Superior temporal gyrus (tissue), 1 donor: ENCODE measurements at regions not wholly inside any gene's neighbourhood (a gene's known extent, or its start where the extent isn't known, plus 50 kb on each side); places are given as distances from the start of the nearest gene placed in this dataset.
"Not testable (repeated sequence)": the region's sequence is repeated elsewhere in the genome, so short reads cannot be mapped to it uniquely, and the experiment has no call there.

Experiments used
- DNase-seq: peaks from one replicate; pipeline ENCODE4 v3.0.0-alpha.2; 2016; ENCODE audit errors: extremely low spot score

DNA sequence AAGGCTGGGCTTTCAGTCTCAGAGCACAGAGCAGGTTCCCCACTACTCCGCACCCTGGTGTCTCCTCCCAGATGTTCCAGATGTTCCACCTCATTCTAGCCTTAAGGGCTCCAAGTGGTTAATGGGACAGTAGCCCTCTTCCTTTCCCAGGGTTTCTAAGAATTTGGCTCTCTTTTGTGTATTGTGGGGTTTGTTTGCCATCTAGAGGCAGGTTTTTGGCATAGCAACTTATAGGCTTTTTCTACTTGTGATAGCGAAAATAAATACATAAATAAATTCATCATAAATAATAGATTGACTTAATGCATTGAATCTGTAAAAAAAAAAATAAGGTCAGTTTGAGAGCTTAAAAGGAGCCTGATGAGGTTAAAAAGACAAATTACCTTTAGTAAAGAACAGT, 86.1 kb upstream of the XKR3 start:
- DNase-seq = not testable (repeated sequence)

DNA sequence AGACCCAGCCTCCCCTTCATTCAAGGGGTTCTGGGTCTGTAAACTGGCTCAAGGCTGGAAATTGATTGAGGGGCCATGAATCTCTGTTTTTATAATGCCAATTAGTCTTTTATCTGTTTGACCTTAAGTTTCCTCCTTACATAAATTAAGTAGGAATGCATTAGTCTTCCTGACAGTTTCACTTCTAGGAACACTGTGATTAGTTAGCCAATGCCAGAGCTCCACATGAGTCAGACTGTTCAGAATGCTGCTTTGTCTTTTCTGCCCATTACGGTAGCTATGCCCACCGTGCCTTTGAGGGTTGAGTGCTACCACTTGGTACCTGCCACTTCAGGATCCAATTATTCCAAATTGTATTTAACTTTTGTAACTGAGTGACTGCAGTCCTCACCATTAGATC, 76.8 kb upstream of the XKR3 start:
- DNase-seq = not testable (repeated sequence)

GRCh38 chr22:16901579-16901978, 76.4 kb upstream of the XKR3 start:
- DNase-seq = not testable (repeated sequence)

DNA sequence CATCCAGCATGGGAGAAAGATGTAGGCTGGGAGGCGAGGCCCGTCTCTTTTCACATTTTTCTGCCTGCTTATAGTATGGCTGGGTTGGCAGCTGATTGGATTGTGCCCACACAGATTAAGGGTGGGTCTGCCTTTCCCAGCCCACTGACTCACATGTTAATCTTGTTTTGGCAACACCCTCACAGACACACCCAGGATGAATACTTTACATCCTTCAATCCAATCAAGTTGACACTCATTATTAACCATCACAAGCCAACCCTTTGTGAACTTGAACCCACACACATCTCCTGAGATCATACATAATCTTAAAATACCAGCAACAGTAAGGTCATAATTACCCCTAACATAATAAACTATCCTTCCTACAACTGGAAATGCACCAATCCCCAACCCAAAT, 74.1 kb upstream of the XKR3 start:
- not testable (repeated sequence) for DNase-seq

DNA sequence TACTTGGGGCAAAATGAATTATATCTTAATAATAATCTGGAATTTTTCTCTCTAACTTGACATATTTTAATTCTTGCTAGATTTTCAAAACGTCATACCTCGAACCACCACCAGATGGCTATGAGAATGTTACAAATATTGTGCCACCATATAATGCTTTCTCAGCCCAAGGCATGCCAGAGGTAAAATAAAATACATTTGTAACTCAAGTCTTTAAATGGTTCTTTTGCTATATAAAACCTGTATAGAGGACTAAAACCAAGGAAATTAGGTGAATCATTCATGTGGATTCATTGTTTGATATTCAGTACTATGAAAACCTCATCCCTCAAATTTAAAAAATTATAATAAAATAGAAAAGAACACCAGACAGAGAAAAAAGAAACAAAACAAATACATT, 72.2 kb upstream of the XKR3 start:
- not testable (repeated sequence) for DNase-seq

GRCh38 chr22:16891892-16892291, 66.7 kb upstream of the XKR3 start:
- DNase-seq = not testable (repeated sequence)

DNA sequence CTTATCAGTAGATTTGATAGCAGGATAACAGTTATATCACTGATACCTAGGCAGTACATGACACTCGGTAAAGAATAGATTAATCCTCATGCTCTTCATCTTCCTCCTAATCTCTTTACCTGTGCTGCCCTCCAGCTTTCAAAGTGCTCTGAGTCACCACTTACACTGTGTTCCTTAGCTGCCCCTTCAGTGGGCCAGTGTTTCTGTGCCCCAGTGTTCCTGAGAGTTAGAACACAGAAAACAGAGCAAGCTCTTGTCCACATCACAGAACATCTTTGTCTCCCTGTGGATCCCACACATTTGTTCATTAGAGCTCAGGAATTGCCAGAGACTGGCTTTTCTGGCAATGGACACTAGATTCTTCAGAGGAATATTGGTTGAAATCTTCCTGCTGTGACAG, 51.1 kb upstream of the XKR3 start:
- peak; percentile 71 for DNase-seq
